ENCODE measurements at regions not wholly inside any gene's neighbourhood (a gene's known extent, or its start where the extent isn't known, plus 50 kb on each side); places are given as distances from the start of the nearest gene placed in this dataset.
"Not testable (repeated sequence)": the region's sequence is repeated elsewhere in the genome, so short reads cannot be mapped to it uniquely, and the experiment has no call there.

GRCh38 chrX:65610481-65610880 lies 57.0 kb upstream of the MSN start:
- DNase-seq (ENCODE audit: low spot score), result no peak

GRCh38 chrX:65610040-65610439 lies 57.4 kb upstream of the MSN start:
- no peak for DNase-seq (ENCODE audit: low spot score)

GRCh38 chrX:65609237-65609636 lies 58.2 kb upstream of the MSN start:
- DNase-seq (ENCODE audit: low spot score), result no peak

- no peak for DNase-seq (ENCODE audit: low spot score)
These were observed 59.4 kb upstream of the MSN start for GRCh38 chrX:65608026-65608425.

- no peak for DNase-seq (ENCODE audit: low spot score)
These were observed 60.2 kb upstream of the MSN start for GRCh38 chrX:65607070-65607742.

GRCh38 chrX:65602221-65602560 lies 65.3 kb upstream of the MSN start:
- DNase-seq (ENCODE audit: low spot score), result no peak

GRCh38 chrX:65601530-65602220 lies 65.8 kb upstream of the MSN start:
- DNase-seq (ENCODE audit: low spot score), result peak; percentile 17

- no peak for DNase-seq (ENCODE audit: low spot score)
These were observed 66.3 kb upstream of the MSN start for GRCh38 chrX:65601126-65601525.

- no peak for DNase-seq (ENCODE audit: low spot score)
These were observed 65.5 kb upstream of the LAS1L start for GRCh38 chrX:65600106-65600505.

GRCh38 chrX:65598559-65599147 lies 64.1 kb upstream of the LAS1L start:
- DNase-seq (ENCODE audit: low spot score), result no peak

GRCh38 chrX:65596270-65597034 lies 61.9 kb upstream of the LAS1L start:
- DNase-seq (ENCODE audit: low spot score), result peak; percentile 45

- DNase-seq (ENCODE audit: low spot score), result peak; percentile 86
These were observed 60.9 kb upstream of the LAS1L start for GRCh38 chrX:65595460-65595876.

- DNase-seq (ENCODE audit: low spot score), result no peak
These were observed 56.6 kb upstream of the LAS1L start for GRCh38 chrX:65591206-65591605.

GRCh38 chrX:65589304-65589703 lies 54.7 kb upstream of the LAS1L start:
- no peak for DNase-seq (ENCODE audit: low spot score)

- no peak for DNase-seq (ENCODE audit: low spot score)
These were observed 54.2 kb upstream of the LAS1L start for GRCh38 chrX:65588795-65589194.

- no peak for DNase-seq (ENCODE audit: low spot score)
These were observed 53.3 kb upstream of the LAS1L start for GRCh38 chrX:65587616-65588526.

- DNase-seq (ENCODE audit: low spot score), result no peak
These were observed 51.9 kb upstream of the LAS1L start for GRCh38 chrX:65586491-65586890.

- DNase-seq (ENCODE audit: low spot score), result not testable (repeated sequence)
These were observed 50.6 kb upstream of the LAS1L start for GRCh38 chrX:65585226-65585625.

All from SW480 (cell line).